AG04449 (cell line): ENCODE measurements at regions not wholly inside any gene's neighbourhood (a gene's known extent, or its start where the extent isn't known, plus 50 kb on each side); places are given as distances from the start of the nearest gene placed in this dataset.

ENCODE experiments used
- CTCF ChIA-PET: fragments of 350-600 bp; formaldehyde crosslinking; extraction: SDS; loops from one replicate; lab custom pipeline; 2021; ENCODE audit warnings: antibody characterized with exemption; lab: Yijun Ruan, JAX
- POLR2A ChIA-PET: fragments of 400-600, 350-600 bp; formaldehyde crosslinking; extraction: SDS; loops from one replicate; lab custom pipeline; 2020; ENCODE audit warnings: antibody characterized with exemption, inconsistent platforms; lab: Yijun Ruan, JAX
- DNase-seq: peaks from one replicate; pipeline ENCODE4 v3.0.0-alpha.2; 2010; ENCODE audit warnings: low read depth, low spot score
- H3K4me3 ChIP-seq: 2 replicates; pipeline ENCODE4 v1.5.1; 2011; ENCODE audit warnings: low read depth, mild to moderate bottlenecking, control low read depth, low read length
- TF ChIP-seq, protein P1 (sequence below): IDR thresholded peaks from one replicate; pipeline ENCODE4 v1.5.1; 2011; ENCODE audit warnings: mild to moderate bottlenecking, moderate library complexity, low read length, control low read depth, inconsistent platforms; ENCODE audit not compliant: insufficient read depth; ENCODE audit errors: missing control alignments

DNA sequence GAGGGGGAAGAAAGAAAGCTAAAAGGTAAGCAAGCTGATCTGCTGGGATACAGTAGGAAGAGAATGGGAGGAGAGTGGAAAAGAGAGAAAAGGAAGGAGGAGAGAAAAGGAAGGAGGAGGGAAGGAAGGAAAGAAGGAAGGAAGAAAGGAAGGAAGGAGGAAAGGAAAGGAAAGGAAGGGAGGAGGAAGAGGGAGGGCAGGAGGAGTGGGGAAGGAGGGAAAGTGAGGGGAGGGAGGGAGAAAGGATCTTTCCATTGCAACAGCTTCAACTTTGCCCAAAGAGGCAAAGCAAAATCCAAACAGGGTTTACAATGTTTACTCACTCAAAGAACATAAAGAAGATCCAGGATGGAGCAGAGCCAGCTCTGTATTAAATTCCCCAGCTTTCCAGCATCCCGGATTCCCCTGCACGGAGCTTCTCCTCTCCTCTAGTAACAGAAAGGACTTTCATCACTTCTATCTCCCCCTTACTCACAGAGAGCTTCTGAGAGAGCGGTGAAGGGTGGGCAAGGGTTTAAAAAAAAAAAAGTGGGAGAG is 494.2 kb upstream of the PROK2 start:
- H3K4me3 ChIP-seq, result no peak overlapping the region
- DNase-seq, result no peak
- TF ChIP-seq, protein P1, sequence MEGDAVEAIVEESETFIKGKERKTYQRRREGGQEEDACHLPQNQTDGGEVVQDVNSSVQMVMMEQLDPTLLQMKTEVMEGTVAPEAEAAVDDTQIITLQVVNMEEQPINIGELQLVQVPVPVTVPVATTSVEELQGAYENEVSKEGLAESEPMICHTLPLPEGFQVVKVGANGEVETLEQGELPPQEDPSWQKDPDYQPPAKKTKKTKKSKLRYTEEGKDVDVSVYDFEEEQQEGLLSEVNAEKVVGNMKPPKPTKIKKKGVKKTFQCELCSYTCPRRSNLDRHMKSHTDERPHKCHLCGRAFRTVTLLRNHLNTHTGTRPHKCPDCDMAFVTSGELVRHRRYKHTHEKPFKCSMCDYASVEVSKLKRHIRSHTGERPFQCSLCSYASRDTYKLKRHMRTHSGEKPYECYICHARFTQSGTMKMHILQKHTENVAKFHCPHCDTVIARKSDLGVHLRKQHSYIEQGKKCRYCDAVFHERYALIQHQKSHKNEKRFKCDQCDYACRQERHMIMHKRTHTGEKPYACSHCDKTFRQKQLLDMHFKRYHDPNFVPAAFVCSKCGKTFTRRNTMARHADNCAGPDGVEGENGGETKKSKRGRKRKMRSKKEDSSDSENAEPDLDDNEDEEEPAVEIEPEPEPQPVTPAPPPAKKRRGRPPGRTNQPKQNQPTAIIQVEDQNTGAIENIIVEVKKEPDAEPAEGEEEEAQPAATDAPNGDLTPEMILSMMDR, result no peak
- ChIA-PET POLR2A (interaction anchor here (0.7 kb wide), 1 partner anchor 29 kb away, joined by 3 read pairs; no protein-coding TSS in a partner anchor), CTCF (interaction anchor here (1.0 to 1.5 kb wide), 3 partner anchors 10 to 544 kb away, joined by 3 to 4 read pairs (median 3); no protein-coding TSS in a partner anchor)

DNA sequence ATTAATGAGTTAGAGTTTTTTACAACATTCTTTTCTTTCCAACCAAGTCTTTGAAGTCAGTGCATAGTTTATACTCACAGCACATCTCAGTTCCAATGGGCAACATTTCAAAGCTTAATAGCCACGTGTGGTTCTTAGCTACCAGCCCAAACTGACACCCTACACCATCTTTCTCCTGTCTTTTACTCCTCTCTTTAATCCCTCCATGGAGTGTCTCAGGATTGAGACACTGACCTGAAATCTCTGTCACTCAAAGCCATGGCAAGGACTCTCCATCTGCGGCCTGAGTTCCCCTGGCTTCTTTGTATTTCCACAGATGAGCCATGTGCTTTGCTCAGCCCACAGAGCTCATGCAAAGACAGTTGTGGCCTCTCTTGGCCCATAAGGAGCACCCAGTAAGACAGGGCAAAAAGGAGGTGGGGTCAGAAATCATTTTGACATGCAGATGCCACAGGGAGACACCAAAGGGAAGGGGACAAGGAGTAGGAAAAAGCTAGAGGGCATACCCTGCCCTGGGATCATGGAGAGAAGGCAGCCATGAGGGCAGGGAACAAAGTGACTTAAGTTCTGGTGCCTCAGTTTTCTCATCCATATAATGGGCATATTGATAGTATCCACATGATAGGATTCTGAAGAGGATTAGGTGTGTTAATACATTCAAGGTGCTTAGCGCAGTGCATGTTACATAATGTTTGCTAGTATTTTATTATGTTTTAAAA is 493.6 kb upstream of the PROK2 start:
- ChIA-PET CTCF (interaction anchor here (1.0 to 1.3 kb wide), 3 partner anchors 13 to 545 kb away, joined by 3 to 4 read pairs (median 3); no protein-coding TSS in a partner anchor), POLR2A (no interaction called here)
- no peak overlapping the region for H3K4me3 ChIP-seq
- TF ChIP-seq, protein P1, result no peak
- DNase-seq, result no peak

DNA sequence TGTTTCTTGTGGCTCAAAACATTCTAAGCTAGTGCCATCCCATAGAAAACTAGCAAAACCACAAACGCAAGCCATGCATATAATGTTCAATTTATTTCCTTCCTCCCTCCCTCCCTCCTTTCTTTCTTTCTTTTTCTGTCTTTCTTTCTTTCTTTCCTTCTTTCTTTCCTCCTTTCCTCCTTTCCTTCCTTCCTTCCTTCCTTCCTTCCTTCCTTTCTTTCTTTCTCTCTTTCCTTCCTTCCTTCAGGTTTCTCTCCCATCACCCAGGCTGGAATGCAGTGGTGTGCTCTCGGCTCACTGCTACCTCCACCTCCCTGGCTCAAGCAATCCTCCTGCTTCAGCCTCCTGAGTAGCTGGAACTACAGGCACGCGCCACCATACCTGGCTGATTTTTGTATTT is 492.8 kb upstream of the PROK2 start:
- ChIA-PET CTCF (interaction anchor here (1.3 to 1.5 kb wide), 2 partner anchors 12 to 544 kb away, joined by 3 to 4 read pairs; no protein-coding TSS in a partner anchor), POLR2A (no interaction called here)
- H3K4me3 ChIP-seq, result no peak overlapping the region
- DNase-seq, result no peak
- TF ChIP-seq, protein P1, result no peak

DNA sequence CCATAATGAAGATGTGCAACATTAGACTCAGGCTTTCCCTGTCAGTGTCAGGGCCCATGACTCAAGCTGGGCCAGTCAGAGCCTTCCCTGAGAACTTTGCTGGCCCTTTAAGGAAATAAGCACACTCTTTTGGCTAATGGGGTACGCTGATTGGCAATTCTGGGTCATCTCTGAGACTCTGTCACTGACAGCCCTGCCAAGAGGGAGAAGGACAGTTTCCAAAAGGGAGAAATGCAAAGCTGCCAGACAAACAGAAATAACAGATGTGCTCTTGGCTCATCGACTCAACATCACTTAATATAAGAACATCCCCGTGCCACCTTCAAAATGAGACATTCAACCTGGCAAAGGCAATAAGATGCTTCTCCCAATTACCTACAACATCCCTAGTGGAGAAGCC is 491.9 kb upstream of the PROK2 start:
- no peak overlapping the region for H3K4me3 ChIP-seq
- no peak for DNase-seq
- ChIA-PET CTCF (interaction anchor here (1.3 to 1.6 kb wide), 3 partner anchors 11 to 545 kb away, joined by 3 to 4 read pairs (median 3); no protein-coding TSS in a partner anchor), POLR2A (no interaction called here)
- TF ChIP-seq, protein P1, result no peak

DNA sequence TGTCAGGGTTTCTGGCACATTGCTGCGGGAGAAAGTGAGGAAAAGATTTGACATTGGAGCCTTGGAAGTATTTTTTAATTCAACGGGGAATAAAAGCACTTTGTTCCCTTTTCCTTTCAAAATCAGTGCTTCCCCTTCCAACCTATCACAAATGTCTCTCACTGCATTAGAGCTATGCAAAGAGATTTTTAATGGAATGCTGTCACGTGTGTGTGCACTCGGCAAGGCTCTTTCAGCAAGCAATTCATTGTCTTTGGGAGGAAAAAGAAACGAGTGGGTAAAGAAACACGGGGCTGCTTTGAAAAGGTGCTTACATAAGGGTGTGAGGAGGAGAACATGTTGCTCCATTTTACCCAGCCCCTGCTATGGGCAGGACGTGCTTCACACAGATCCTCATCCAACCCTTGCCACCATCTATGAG is 490.4 kb upstream of the PROK2 start:
- ChIA-PET POLR2A (no interaction called here), CTCF (interaction anchor here (1.1 to 1.6 kb wide), 4 partner anchors 9 to 547 kb away, joined by 3 to 5 read pairs (median 4); no protein-coding TSS in a partner anchor)
- no peak overlapping the region for H3K4me3 ChIP-seq
- TF ChIP-seq, protein P1, result no peak
- no peak for DNase-seq
